NB4 (cell line): ENCODE measurements at regions not wholly inside any gene's neighbourhood (a gene's known extent, or its start where the extent isn't known, plus 50 kb on each side); places are given as distances from the start of the nearest gene placed in this dataset.

Source experiments
- CTCF ChIP-seq: IDR thresholded peaks from one replicate; pipeline ENCODE4 v1.5.1; 2012; ENCODE audit warnings: low read depth, low read length
- POLR2A ChIP-seq: IDR thresholded peaks from 2 replicates; pipeline ENCODE4 v1.6.1; 2011; ENCODE audit warnings: mild to moderate bottlenecking; ENCODE audit not compliant: insufficient read length; ENCODE audit errors: extremely low read depth

DNA sequence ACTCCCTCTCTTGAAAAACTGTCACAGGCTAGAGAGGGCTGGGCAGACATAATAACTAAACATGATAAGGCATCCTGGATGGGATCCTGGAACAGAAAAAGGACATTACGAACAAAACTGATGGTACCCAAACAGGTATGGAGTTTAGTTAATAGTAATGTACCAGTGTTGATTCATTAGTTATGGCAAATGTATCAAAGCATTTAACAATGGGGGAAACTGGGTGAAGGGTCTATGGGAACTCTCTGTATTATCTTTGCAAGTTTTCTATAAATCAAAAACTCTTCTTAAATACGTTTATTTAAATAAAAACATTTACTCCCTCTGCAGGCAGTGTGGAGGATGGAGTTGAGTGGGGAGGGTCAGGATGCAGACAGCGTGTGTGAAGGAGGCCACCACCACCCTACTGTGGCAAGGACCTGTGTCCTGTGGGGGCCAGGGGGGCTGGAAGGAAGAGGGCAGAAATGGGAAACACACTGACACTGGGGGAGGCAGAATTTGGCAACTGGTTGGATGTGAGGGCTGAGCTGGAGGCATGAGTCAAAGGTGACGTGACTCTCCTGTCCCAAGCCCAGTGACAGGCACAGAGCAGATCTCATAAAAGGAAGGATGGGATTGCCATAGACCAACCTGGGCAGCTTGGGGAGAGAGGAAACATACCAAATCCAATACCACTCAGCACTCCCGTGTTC, 59.6 kb upstream of the ITGA11 start:
- TF ChIP-seq CTCF: no peak
- TF ChIP-seq POLR2A: no peak
